Left lung (tissue), 4 donors: ENCODE measurements at regions not wholly inside any gene's neighbourhood (a gene's known extent, or its start where the extent isn't known, plus 50 kb on each side); places are given as distances from the start of the nearest gene placed in this dataset.

Experiments used
- ATAC-seq: fragments of 200-7000 bp; cut with Tn5 transposase; one replicate; pipeline ENCODE4 v1.9.1; 2020; ENCODE audit warnings: moderate library complexity
- DNase-seq, 4 donors: peaks; one replicate each; pipeline ENCODE4 v3.0.0-alpha.2; 2013 to 2020
- H3K27ac ChIP-seq, 2 donors: fragments of 200-600 bp; sonication (generic) in 1 of 2; one replicate each; pipeline versions ENCODE4 v1.5.0 to v1.8.0; 2020 to 2021
- H3K27me3 ChIP-seq, 2 donors: fragments of 200-600 bp; sonication (generic) in 1 of 2; one replicate each; pipeline versions ENCODE4 v1.5.0 to v1.8.0; 2020 to 2021
- H3K36me3 ChIP-seq, 2 donors: fragments of 200-600 bp; sonication (generic) in 1 of 2; one replicate each; pipeline versions ENCODE4 v1.5.0 to v1.8.0; 2020 to 2021
- H3K4me1 ChIP-seq, 2 donors: fragments of 200-600 bp; one replicate each; pipeline ENCODE4 v1.8.0; 2021
- H3K4me3 ChIP-seq, 2 donors: fragments of 200-600 bp; sonication (generic) in 1 of 2; one replicate each; pipeline versions ENCODE4 v1.5.0 to v1.8.0; 2020 to 2021; ENCODE audit warnings: mild to moderate bottlenecking in 1 of 2
- H3K9me3 ChIP-seq, 2 donors: fragments of 200-600 bp; sonication (generic) in 1 of 2; one replicate each; pipeline versions ENCODE4 v1.5.0 to v1.8.0; 2020 to 2021
- intact Hi-C, 2 donors: fragments of 100-400 bp; cut with DNase I; formaldehyde crosslinking; loops; one replicate each; pipeline versions ENCODE4 v1.11.2 to v1.14.2; 2022
- TF ChIP-seq, protein P1 (sequence below), 2 donors: fragments of 200-600 bp; sonication (generic) in 1 of 2; IDR thresholded peaks; one replicate each; pipeline versions ENCODE4 v1.5.0 to v1.8.0; 2021; ENCODE audit warnings: antibody characterized with exemption in 2 of 2
- donor health status: DM: no; HTN: yes; CAD: no.
- donor health status: DM: no; HTN: no; CAD: no.

- DNase-seq (no peak), ATAC-seq (no peak)
- Histone ChIP-seq H3K9me3 (peaks cover 0 to 8% of the 10 kb centered on the region in 2 donors), H3K27me3 (no peaks in the 10 kb centered on the region), H3K4me3 (no peak overlapping the region), H3K4me1 (no peaks in the 10 kb centered on the region), H3K27ac (no peak overlapping the region), H3K36me3 (no peaks in the 10 kb centered on the region)
- TF ChIP-seq, protein P1, sequence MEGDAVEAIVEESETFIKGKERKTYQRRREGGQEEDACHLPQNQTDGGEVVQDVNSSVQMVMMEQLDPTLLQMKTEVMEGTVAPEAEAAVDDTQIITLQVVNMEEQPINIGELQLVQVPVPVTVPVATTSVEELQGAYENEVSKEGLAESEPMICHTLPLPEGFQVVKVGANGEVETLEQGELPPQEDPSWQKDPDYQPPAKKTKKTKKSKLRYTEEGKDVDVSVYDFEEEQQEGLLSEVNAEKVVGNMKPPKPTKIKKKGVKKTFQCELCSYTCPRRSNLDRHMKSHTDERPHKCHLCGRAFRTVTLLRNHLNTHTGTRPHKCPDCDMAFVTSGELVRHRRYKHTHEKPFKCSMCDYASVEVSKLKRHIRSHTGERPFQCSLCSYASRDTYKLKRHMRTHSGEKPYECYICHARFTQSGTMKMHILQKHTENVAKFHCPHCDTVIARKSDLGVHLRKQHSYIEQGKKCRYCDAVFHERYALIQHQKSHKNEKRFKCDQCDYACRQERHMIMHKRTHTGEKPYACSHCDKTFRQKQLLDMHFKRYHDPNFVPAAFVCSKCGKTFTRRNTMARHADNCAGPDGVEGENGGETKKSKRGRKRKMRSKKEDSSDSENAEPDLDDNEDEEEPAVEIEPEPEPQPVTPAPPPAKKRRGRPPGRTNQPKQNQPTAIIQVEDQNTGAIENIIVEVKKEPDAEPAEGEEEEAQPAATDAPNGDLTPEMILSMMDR (IDR thresholded peaks at IDR 0.05), result no peak
- intact Hi-C loops, result no loop called here
These were observed 779.4 kb upstream of the ADGRL4 start for GRCh38 chr1:79785964-79786363.

DNA sequence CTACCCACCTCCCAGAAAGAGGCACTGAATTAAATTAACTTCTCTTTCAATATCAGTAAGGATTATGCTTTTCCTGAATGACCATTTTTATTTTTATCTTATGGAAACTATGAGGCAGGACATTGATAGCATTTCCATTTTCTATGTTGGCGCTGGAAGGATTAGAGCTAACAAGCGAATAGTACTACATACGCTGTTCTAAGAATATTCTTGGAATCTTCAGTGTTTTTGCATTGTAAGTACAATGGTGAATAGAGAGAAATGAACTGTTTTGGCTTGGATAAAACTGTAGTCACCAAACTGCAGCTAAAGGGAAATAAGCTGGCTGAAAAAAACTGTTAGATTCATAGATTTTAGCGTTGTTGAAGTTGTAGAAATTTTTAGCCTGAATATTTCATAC lies 779.0 kb upstream of the ADGRL4 start:
- intact Hi-C loops, result no loop called here
- Histone ChIP-seq H3K36me3 (no peaks in the 10 kb centered on the region), H3K27ac (no peak overlapping the region), H3K4me1 (no peaks in the 10 kb centered on the region), H3K27me3 (no peaks in the 10 kb centered on the region), H3K4me3 (no peak overlapping the region), H3K9me3 (peaks cover 0 to 9% of the 10 kb centered on the region in 2 donors)
- TF ChIP-seq, protein P1 (IDR thresholded peaks at IDR 0.05), result no peak
- no peak for DNase-seq
- no peak for ATAC-seq

- no peak overlapping the region for H3K27ac ChIP-seq
- DNase-seq (no peak), ATAC-seq (no peak)
- intact Hi-C loops, result no loop called here
- H3K4me3 ChIP-seq, result no peak overlapping the region
- peaks cover 0 to 5% of the 10 kb centered on the region in 2 donors for H3K9me3 ChIP-seq
- no peaks in the 10 kb centered on the region for H3K27me3 ChIP-seq
- H3K36me3 ChIP-seq, result no peaks in the 10 kb centered on the region
- H3K4me1 ChIP-seq, result no peaks in the 10 kb centered on the region
- TF ChIP-seq, protein P1 (IDR thresholded peaks at IDR 0.05), result no peak
These were observed 774.7 kb upstream of the ADGRL4 start for GRCh38 chr1:79781261-79781660.

DNA sequence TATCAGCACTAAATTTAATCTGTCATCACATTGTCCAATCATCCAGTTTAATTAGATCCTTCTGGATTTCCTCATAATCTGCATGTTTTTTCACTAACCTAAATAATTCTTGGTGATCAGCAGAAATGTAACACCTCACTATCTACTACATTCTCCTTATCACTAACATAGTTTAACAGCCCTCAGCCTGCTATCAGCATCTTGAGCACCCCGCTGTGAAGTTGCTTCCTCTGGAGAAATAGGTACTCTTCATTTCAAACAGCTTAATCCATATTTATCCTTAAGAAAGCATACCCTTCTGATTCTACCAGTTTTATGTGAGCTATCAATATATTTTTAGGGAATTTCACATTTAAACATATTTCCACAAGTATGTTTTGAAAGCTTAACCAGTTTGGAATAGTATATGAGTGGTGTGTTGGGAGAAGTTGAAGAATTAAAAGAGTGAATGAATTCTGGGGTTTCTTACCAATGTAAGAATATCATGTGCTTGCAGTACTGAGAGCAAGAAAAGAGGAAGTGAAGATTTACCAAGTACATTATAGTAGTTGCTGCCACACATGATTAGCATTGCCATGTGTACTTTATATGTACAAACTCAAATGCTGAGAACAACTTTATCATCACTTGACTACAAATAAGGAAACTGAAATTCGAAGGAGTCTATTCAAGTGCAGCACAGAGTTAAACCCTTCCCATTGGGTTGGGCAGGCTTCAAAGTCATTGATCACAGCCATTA lies 771.1 kb upstream of the ADGRL4 start:
- TF ChIP-seq, protein P1 (IDR thresholded peaks at IDR 0.05), result no peak
- H3K27ac ChIP-seq, result no peak overlapping the region
- ATAC-seq (no peak), DNase-seq (no peak)
- intact Hi-C loops, result no loop called here
- no peak overlapping the region for H3K4me3 ChIP-seq
- no peaks in the 10 kb centered on the region for H3K4me1 ChIP-seq
- peaks cover 0 to 5% of the 10 kb centered on the region in 2 donors for H3K9me3 ChIP-seq
- no peaks in the 10 kb centered on the region for H3K36me3 ChIP-seq
- H3K27me3 ChIP-seq, result no peaks in the 10 kb centered on the region

GRCh38 chr1:79775402-79775801 lies 768.9 kb upstream of the ADGRL4 start:
- Histone ChIP-seq H3K4me1 (no peaks in the 10 kb centered on the region), H3K36me3 (no peaks in the 10 kb centered on the region), H3K27me3 (no peaks in the 10 kb centered on the region), H3K4me3 (no peak overlapping the region), H3K9me3 (peaks cover 0 to 2% of the 10 kb centered on the region in 2 donors), H3K27ac (no peak overlapping the region)
- ATAC-seq, result no peak
- DNase-seq, result no peak
- intact Hi-C loops, result no loop called here
- TF ChIP-seq, protein P1 (IDR thresholded peaks at IDR 0.05), result no peak
